ENCODE measurements at regions not wholly inside any gene's neighbourhood (a gene's known extent, or its start where the extent isn't known, plus 50 kb on each side); places are given as distances from the start of the nearest gene placed in this dataset.
"Not testable (repeated sequence)": the region's sequence is repeated elsewhere in the genome, so short reads cannot be mapped to it uniquely, and the experiment has no call there.

- TF ChIP-seq EP300, CTCF, POLR2A, POLR2AphosphoS5 (IDR thresholded peaks at IDR 0.05): not testable (repeated sequence)
Measured at GRCh38 chr21:7743940-7744339, 2777.4 kb upstream of the TPTE start.
